ENCODE measurements at regions not wholly inside any gene's neighbourhood (a gene's known extent, or its start where the extent isn't known, plus 50 kb on each side); places are given as distances from the start of the nearest gene placed in this dataset.

DNA sequence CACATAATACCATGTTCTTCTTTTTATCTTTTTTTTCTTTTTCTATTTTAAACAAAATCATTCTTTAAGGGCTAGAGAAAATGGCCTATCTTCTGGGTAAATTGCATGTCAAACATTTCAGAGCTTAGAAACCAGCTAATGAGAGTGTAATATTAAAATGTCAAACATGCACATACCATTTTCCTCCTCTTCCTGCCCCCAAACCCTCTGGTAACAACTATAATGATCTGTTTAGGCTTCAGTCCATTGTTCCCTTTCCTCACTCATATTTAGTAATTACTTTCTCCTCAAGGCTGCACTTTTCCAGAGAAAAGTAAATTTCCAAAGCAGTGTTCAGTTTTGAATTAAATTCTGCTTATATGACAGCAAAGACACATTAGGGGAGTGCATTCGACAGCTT lies 224.3 kb upstream of the ROBO2 start:
- no peak for DNase-seq (ENCODE audit: low spot score)

DNA sequence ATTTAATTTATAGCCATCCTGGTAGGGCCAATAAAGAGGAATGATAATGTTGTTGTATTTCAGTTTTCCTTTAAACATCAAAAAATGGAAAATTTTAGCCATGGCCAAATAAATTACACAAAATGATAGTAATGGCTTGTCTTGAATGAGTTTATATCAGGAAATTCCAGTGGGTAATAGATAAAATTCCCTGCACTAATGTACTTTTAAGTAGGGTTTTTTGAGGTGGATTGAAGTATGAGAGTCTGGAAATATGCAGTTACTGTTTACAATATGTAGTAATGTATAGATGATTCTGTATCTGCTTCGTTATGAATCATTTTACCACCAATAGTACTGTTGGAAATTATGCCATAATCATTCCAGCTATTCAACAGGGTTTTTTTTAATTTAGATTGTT lies 219.4 kb upstream of the ROBO2 start:
- no peak for DNase-seq (ENCODE audit: low spot score)

- no peak for DNase-seq (ENCODE audit: low spot score)
Measured at GRCh38 chr3:76824658-76825240, 215.2 kb upstream of the ROBO2 start.

GRCh38 chr3:76826861-76827260 lies 213.0 kb upstream of the ROBO2 start:
- DNase-seq (ENCODE audit: low spot score): no peak

- DNase-seq (ENCODE audit: low spot score): no peak
Measured at GRCh38 chr3:76827701-76828226, 212.1 kb upstream of the ROBO2 start.

- DNase-seq (ENCODE audit: low spot score): no peak
Measured at GRCh38 chr3:76834657-76835056, 205.2 kb upstream of the ROBO2 start.

GRCh38 chr3:76841747-76842146 lies 198.2 kb upstream of the ROBO2 start:
- no peak for DNase-seq (ENCODE audit: low spot score)

DNA sequence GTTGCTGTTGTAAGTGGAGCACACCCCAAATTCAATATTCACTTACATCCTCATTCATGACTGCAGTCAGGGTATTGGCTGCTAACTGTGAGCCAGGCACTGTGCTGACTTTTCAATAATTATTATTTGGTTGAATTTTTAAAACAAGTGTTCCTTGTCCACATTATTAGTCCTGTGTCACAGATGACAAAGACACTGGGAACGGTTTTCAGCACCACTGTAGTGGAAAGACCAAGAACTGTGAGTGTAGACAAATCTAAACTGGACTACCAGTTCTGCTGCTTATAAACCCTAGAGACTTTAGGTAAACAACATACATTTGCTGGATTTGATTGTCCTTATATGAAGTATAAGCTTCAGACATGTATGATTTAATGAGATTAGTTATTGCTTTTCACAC lies 197.7 kb upstream of the ROBO2 start:
- DNase-seq (ENCODE audit: low spot score): no peak

DNA sequence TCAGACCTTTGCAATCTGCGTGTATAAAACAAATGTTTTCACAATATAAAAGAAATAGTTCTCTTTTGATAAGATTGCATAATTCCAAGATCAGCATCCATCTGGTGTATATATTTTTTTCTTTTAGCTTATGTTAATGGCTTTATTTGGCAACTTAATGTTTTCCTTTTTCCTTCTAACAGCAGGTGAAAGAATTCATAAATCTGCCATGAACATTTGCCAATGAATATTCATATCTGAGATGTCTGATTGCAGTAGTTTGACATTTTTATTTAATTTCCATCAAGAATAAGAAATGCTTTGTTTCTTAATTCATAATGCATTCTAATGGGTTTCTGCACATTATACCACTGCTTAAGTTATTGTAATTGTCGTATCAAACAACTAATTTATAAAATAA lies 184.4 kb upstream of the ROBO2 start:
- DNase-seq (ENCODE audit: low spot score): no peak

GRCh38 chr3:76859596-76859995 lies 180.3 kb upstream of the ROBO2 start:
- DNase-seq (ENCODE audit: low spot score): no peak

DNA sequence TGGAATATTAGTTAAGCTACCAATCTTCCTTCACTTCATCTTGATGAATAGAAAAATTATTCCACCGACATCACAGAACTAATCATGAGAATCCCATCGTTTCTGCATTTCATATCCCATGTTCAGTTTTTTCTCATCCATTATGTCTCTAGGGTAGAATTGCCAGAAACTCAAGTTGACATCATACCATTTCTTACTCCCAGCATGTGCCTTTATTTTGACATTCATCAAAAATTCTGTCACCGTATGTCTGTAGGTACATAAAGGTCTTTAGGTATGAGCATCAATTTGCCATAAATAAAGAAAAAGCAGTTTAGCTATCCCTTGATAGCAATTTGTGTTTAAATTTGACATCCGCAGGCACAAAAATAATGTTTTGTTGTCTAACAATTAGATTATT lies 175.5 kb upstream of the ROBO2 start:
- no peak for DNase-seq (ENCODE audit: low spot score)

GRCh38 chr3:76866729-76867408 lies 173.0 kb upstream of the ROBO2 start:
- DNase-seq (ENCODE audit: low spot score): no peak

- no peak for DNase-seq (ENCODE audit: low spot score)
Measured at GRCh38 chr3:76869726-76870384, 170.0 kb upstream of the ROBO2 start.

DNA sequence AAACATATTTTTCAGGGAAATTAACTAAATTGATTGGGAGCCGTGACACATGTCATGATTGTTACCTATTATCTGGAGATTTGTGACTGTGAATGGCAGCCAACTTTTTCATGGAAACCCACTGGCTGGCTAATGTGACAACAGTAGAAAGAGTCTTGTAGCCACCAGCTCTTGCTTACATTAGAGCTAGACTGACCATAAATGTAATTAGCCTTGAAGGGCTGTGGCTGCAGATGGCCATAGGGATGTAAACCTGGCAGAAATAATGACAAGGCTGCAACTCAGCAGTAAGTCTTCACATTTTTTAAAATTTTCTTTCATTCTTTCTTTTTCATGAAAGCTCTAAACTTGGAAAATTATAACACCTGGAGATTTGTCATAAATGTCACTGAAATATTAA lies 168.2 kb upstream of the ROBO2 start:
- no peak for DNase-seq (ENCODE audit: low spot score)

DNA sequence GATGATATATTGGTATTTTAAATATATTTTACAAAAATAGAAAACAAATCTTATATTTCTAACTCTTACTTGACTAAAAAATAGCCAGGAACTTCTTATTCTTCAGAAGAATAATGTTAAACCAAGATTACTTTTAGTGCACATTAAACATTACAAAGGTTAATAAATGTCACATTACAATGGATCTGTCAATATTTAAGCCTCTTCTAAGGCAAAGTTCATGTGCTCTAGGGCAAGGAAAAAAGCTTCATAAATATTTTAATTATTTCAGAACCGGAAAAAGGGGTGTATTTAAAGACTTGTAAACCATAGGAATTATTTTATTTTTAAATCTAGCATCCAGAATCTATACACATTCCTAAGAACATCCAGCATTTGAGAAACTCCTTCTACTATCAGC lies 166.9 kb upstream of the ROBO2 start:
- DNase-seq (ENCODE audit: low spot score): no peak

DNA sequence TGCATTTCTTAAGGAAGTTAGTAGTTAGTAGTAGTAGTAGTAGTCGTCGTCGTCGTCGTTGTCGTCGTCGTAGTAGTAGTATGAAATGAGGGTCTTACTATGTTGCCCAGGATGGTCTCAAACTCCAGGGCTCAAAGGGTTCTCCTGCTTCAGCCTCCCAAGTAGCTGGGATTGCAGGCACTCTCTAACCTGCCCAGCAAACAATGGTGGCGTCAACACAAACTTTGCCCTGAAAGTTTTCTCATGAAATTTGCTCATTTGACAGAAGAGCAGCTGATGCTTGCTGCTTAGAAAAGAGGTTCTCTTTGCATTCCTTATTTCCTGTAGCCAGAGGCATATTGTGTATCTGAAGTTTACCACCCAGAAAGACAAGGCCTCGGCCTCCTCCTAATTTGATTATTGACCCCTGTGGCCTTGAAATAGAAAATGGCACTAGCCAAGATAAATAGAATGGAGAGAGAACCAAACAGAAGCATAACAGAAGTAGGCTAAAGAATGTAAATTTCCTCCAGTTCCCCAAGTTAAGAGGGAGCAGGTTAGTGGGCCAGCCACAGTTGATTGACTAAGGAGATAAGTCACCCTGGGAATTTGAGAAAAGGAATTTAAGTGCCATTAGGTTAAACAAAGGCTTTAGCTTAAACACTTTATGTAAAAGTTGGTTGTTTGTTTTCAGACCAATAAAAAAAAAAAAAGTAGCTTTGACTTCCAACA lies 166.2 kb upstream of the ROBO2 start:
- DNase-seq (ENCODE audit: low spot score): no peak

GRCh38 chr3:76879959-76880358 lies 159.9 kb upstream of the ROBO2 start:
- DNase-seq (ENCODE audit: low spot score): no peak

GRCh38 chr3:76886761-76887500 lies 153.0 kb upstream of the ROBO2 start:
- DNase-seq (ENCODE audit: low spot score): no peak

GRCh38 chr3:76888856-76889255 lies 151.0 kb upstream of the ROBO2 start:
- no peak for DNase-seq (ENCODE audit: low spot score)

GRCh38 chr3:76889911-76890310 lies 150.0 kb upstream of the ROBO2 start:
- DNase-seq (ENCODE audit: low spot score): no peak

GRCh38 chr3:76897076-76897475 lies 142.8 kb upstream of the ROBO2 start:
- DNase-seq (ENCODE audit: low spot score): no peak

- no peak for DNase-seq (ENCODE audit: low spot score)
Measured at GRCh38 chr3:76900596-76900995, 139.3 kb upstream of the ROBO2 start.
